Fibroblast of mammary gland (primary cell): ENCODE measurements at regions not wholly inside any gene's neighbourhood (a gene's known extent, or its start where the extent isn't known, plus 50 kb on each side); places are given as distances from the start of the nearest gene placed in this dataset.

Experiments used
- DNase-seq: peaks from one replicate; pipeline ENCODE4 v3.0.0-alpha.2; 2010; ENCODE audit warnings: low read depth
- H3K4me3 ChIP-seq: 2 replicates; pipeline ENCODE4 v1.5.1; 2011; ENCODE audit warnings: low read depth, mild to moderate bottlenecking, low read length, moderate library complexity; ENCODE audit not compliant: control insufficient read depth
- TF ChIP-seq, protein P1 (sequence below): conservative IDR thresholded peaks from 2 replicates; pipeline ENCODE4 v1.5.1; 2011; ENCODE audit warnings: low read depth, low read length, inconsistent platforms; ENCODE audit not compliant: control insufficient read depth, insufficient read depth

DNA sequence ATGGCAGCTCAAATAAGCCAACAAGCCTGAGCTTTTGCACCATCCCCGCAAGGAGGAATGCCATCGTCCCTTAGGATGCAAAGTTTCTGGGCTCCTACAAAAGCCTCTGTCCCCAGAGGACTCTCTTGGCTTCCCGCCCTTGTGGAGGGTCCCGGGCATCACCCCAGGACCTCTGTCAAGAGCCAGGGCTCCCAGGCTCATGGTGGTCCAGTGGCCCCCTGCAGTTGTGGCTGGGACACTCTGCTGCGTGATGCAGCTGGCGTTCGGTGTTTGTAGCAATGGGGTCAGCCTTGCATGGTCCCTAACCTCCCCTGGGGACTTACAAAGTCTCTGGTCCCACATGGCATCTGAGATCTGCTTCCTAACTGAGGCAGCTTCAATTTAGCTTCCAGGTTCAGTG is 104.7 kb downstream of the RIPK4 start:
- no peak overlapping the region for H3K4me3 ChIP-seq
- TF ChIP-seq, protein P1, sequence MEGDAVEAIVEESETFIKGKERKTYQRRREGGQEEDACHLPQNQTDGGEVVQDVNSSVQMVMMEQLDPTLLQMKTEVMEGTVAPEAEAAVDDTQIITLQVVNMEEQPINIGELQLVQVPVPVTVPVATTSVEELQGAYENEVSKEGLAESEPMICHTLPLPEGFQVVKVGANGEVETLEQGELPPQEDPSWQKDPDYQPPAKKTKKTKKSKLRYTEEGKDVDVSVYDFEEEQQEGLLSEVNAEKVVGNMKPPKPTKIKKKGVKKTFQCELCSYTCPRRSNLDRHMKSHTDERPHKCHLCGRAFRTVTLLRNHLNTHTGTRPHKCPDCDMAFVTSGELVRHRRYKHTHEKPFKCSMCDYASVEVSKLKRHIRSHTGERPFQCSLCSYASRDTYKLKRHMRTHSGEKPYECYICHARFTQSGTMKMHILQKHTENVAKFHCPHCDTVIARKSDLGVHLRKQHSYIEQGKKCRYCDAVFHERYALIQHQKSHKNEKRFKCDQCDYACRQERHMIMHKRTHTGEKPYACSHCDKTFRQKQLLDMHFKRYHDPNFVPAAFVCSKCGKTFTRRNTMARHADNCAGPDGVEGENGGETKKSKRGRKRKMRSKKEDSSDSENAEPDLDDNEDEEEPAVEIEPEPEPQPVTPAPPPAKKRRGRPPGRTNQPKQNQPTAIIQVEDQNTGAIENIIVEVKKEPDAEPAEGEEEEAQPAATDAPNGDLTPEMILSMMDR, result no peak
- no peak for DNase-seq

DNA sequence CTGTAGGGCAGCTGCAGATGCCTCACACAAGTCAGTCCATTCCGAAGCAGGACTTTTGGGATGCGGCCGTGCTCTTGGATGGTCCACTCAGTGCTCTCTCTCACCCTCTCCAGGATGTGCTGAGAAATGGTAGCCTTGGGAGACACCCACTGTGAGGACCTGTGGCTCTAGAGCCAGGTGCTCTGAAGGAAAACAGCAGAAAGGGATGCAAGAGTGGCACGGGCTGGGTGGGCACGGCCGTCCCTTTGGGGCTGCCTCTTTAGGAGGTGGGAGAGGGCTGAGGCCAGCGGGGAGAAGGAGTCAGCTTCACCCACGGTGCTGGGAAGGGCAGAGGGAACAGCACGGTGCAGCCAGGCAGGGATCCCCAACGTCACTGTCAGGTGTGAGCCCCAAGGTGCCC is 106.1 kb downstream of the RIPK4 start:
- DNase-seq, result no peak
- TF ChIP-seq, protein P1, result no peak
- no peak overlapping the region for H3K4me3 ChIP-seq

DNA sequence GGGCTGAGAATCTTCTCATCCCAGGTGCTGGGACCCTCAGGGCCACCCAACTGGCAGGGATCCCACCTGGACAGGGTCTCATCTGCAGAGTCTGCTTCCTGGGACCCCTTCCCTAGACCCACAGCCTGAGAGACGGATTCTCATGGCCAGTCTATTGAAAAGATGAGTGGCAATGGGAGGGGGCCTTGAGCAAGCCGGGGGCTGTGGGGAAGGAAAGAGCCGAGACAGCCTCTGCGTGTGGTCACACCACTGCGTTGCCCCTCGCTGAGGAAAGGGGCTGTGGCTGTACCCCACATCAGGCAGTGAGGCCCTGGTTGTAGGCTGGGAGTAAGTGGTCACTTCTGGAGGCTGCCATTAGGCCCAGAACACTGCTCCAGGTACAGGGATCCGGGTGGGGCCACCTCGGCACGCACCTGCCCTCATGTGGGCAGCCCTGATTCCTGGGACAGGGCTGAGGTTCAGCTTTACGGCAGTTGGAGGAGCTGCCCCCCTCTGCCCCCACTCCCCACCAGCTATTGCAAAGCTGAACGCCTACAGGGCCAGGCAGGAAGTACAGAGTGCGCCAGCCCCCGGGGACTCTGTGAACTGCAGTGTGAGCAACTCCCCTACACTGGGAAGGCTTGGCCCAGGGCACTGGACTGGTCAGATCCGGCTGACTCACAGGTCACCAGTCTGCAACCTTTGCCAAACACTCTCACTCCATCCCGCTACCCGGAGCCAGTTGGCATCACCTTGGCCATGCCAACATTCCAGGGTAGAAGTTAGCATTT is 106.9 kb downstream of the RIPK4 start:
- TF ChIP-seq, protein P1, result peak; percentile 44
- DNase-seq, result peak; percentile 81
- H3K4me3 ChIP-seq, result no peak overlapping the region

DNA sequence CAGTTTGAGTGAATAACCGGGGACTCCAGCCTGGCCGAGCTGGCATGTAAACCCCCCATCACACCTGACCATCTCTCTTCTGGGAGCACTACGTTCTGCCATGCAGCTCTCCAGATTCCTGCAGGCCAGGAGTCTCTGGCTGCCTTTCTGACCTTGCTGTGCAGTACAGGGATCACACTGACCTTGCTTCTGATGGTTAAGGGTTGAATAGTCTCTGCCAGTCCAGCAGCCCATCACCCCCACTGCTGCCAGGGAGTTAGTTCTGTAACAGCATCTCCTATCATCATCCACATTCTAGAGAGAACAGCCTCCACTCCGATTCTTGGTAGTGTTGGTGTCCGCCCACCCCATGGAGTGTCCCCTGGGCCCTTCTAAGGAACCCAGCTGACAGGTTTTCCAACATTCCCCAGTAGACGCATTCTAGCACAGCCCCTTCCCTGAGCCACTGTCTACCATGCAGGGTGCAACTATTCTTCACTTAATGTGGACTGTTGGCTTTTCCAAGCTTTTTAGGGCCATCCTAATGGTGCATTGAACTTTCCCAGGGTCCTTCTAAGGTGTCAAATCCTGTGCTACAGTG is 109.8 kb downstream of the RIPK4 start:
- TF ChIP-seq, protein P1, result no peak
- no peak overlapping the region for H3K4me3 ChIP-seq
- DNase-seq, result no peak

DNA sequence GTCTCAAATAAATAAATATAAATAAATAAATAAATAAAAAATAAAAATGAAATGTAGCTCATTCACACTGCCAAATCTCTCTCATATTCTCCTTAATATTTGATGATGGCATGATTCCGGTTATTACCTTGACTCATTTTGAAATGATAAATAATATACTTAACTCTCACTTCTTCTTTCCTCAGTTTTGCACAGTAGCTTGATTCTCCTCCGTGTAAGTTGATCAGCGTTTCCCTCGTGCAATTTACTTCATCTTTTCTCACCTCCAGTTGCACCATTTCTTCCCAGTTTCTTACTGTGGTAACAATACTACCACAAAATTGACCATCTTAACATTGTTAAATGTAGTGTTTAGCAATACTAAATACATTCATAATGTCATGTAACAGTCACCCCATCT is 111.6 kb downstream of the RIPK4 start:
- H3K4me3 ChIP-seq, result no peak overlapping the region
- DNase-seq, result no peak
- TF ChIP-seq, protein P1, result no peak

DNA sequence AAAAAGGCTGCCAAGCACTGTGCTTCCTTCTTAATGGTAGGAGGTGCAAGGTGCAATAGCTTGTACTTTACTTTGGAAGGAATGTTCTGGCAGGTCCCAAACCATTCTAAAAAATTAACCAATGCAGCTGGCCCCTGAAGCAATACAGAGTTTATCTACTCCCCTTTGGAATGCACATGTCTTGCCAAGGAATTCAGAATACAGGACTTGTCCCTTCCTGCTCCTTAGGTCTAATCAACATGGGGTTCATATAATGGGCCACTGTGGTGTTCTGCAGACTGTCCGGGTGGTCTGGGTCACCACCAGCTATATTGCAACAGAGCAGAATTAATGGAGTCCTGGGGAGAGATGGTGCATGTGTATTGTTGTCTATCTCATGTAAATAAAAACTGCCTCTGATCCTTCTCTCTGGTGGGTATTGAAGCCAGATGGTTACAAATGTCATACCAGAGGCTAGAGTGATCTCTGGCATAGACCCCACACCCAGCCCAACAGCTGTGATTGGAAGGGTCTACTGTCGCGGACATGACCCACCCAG is 112.8 kb downstream of the RIPK4 start:
- peak; percentile 40 for DNase-seq
- TF ChIP-seq, protein P1, result no peak
- H3K4me3 ChIP-seq, result no peak overlapping the region
